H1 (cell line): ENCODE measurements at regions not wholly inside any gene's neighbourhood (a gene's known extent, or its start where the extent isn't known, plus 50 kb on each side); places are given as distances from the start of the nearest gene placed in this dataset.

Experiments used
- CTCF ChIA-PET: fragments of 300-600 bp; sonication (Branson Sonifier 250); formaldehyde crosslinking; loops from one replicate; lab custom pipeline; 2021; ENCODE audit not compliant: partially characterized antibody; lab: Charles Lee
- POLR2A ChIA-PET: fragments of 300-600 bp; sonication (Branson Sonifier 250); formaldehyde crosslinking; loops from one replicate; lab custom pipeline; 2021; ENCODE audit warnings: inconsistent platforms; ENCODE audit not compliant: partially characterized antibody; lab: Charles Lee
- DNase-seq, 2 experiments: peaks; one replicate each; pipeline versions ENCODE4 v3.0.0 to v3.0.0-alpha.2; 2010 to 2022; ENCODE audit warnings: low spot score in 2 of 2, low read depth in 1 of 2, mixed read lengths in 1 of 2
- FAIRE-seq: peaks from 2 replicates; lab custom pipeline; 2011; peaks lifted over from hg19 to GRCh38; lab: Jason Lieb, UNC
- H2AFZ ChIP-seq: 2 replicates; pipeline ENCODE4 v1.8.1; 2012; ENCODE audit warnings: low read length, inconsistent platforms
- H2AK5ac ChIP-seq: 2 replicates; pipeline ENCODE4 v1.6.1; 2013; ENCODE audit warnings: low read depth, low read length
- H2BK120ac ChIP-seq: replicated peaks from 2 replicates; pipeline ENCODE3; 2013; ENCODE audit warnings: low read depth, low read length, inconsistent platforms
- H2BK12ac ChIP-seq: 2 replicates; pipeline ENCODE4 v1.6.1; 2013; ENCODE audit warnings: low read depth, low read length
- H2BK15ac ChIP-seq: 2 replicates; pipeline ENCODE4 v1.6.1; 2013; ENCODE audit warnings: low read length
- H2BK20ac ChIP-seq: 2 replicates; pipeline ENCODE4 v1.6.1; 2013; ENCODE audit warnings: low read length
- H2BK5ac ChIP-seq: 2 replicates; pipeline ENCODE4 v1.6.1; 2013; ENCODE audit warnings: low read depth, low read length
- H3K14ac ChIP-seq: 2 replicates; pipeline ENCODE4 v1.6.1; 2013; ENCODE audit warnings: inconsistent platforms; ENCODE audit not compliant: insufficient read length
- H3K18ac ChIP-seq: 2 replicates; pipeline ENCODE4 v1.6.1; 2013; ENCODE audit warnings: low read length; ENCODE audit errors: extremely low read depth
- H3K23ac ChIP-seq: 2 replicates; pipeline ENCODE4 v1.6.1; 2013; ENCODE audit warnings: inconsistent platforms; ENCODE audit not compliant: insufficient read length
- H3K23me2 ChIP-seq: 2 replicates; pipeline ENCODE4 v1.6.1; 2013; ENCODE audit warnings: low read depth, low read length
- H3K27ac ChIP-seq: 2 replicates; pipeline ENCODE4 v1.6.1; 2011; ENCODE audit warnings: low read depth, low read length, inconsistent platforms
- H3K27me3 ChIP-seq, 4 experiments: replicated peaks in 1 of 4; 1 replicate in 1 of 4; 2 replicates in 3 of 4; pipeline versions ENCODE4 v1.6.1 to v1.8.1; 2011 to 2013; ENCODE audit warnings: low read length in 3 of 4, mild to moderate bottlenecking in 3 of 4, inconsistent platforms in 2 of 4, mixed read lengths in 2 of 4, moderate library complexity in 1 of 4; ENCODE audit not compliant: control insufficient read depth in 3 of 4, insufficient read depth in 3 of 4; ENCODE audit errors: extremely low read depth in 1 of 4
- H3K36me3 ChIP-seq, 4 experiments: 2 replicates each; pipeline versions ENCODE4 v1.6.1 to v1.8.1; 2011 to 2013; ENCODE audit warnings: mild to moderate bottlenecking in 4 of 4, low read length in 3 of 4, moderate library complexity in 2 of 4, control low read depth in 1 of 4, inconsistent platforms in 1 of 4; ENCODE audit not compliant: insufficient read depth in 4 of 4, control insufficient read depth in 2 of 4
- H3K4ac ChIP-seq: replicated peaks from 2 replicates; pipeline ENCODE3; 2013; ENCODE audit warnings: low read length, low read depth, mixed read lengths, inconsistent platforms; ENCODE audit not compliant: insufficient read length
- H3K4me1 ChIP-seq, 4 experiments: replicated peaks in 1 of 4; 1 replicate in 1 of 4; 2 replicates in 3 of 4; pipeline versions ENCODE4 v1.6.1 to v1.8.1; 2011 to 2013; ENCODE audit warnings: low read length in 3 of 4, inconsistent platforms in 2 of 4, mixed read lengths in 1 of 4; ENCODE audit not compliant: insufficient read depth in 4 of 4, control insufficient read depth in 3 of 4
- H3K4me2 ChIP-seq, 2 experiments: 2 replicates each; pipeline versions ENCODE4 v1.6.1 to v1.8.1; 2011 to 2013; ENCODE audit warnings: low read depth in 2 of 2, low read length in 2 of 2, control low read depth in 1 of 2, inconsistent platforms in 1 of 2, mild to moderate bottlenecking in 1 of 2; ENCODE audit not compliant: insufficient read depth in 1 of 2
- H3K4me3 ChIP-seq, 4 experiments: fragments of 200-600, 300-600 bp in 1 of 4; sonication (generic), shearing (Covaris generic), sonication (Bioruptor Twin) in 1 of 4; 2 replicates each; pipeline versions ENCODE4 v1.5.1 to v1.8.1; 2011 to 2016; ENCODE audit warnings: low read length in 4 of 4, low read depth in 3 of 4, control low read depth in 2 of 4, inconsistent platforms in 2 of 4, mild to moderate bottlenecking in 2 of 4, mixed read lengths in 1 of 4, moderate library complexity in 1 of 4; ENCODE audit not compliant: insufficient read depth in 2 of 4; ENCODE audit errors: extremely low read depth in 1 of 4
- H3K56ac ChIP-seq: replicated peaks from 2 replicates; pipeline ENCODE3; 2013; ENCODE audit warnings: low read depth, mild to moderate bottlenecking, mixed read lengths, low read length, inconsistent platforms; ENCODE audit not compliant: insufficient read length
- H3K79me1 ChIP-seq: 2 replicates; pipeline ENCODE4 v1.6.1; 2013; ENCODE audit warnings: low read depth, low read length, control low read depth
- H3K79me2 ChIP-seq, 2 experiments: 2 replicates each; pipeline versions ENCODE4 v1.6.1 to v1.8.1; 2012 to 2013; ENCODE audit warnings: low read length in 2 of 2, mild to moderate bottlenecking in 2 of 2, inconsistent platforms in 1 of 2; ENCODE audit not compliant: insufficient read depth in 2 of 2, control insufficient read depth in 1 of 2
- H3K9ac ChIP-seq, 4 experiments: replicated peaks in 1 of 4; 1 replicate in 1 of 4; 2 replicates in 3 of 4; pipeline versions ENCODE4 v1.6.1 to v1.8.1; 2011 to 2013; ENCODE audit warnings: low read depth in 3 of 4, low read length in 3 of 4, control low read depth in 2 of 4, mild to moderate bottlenecking in 2 of 4, moderate library complexity in 2 of 4, inconsistent platforms in 1 of 4; ENCODE audit errors: extremely low read depth in 1 of 4
- H3K9me3 ChIP-seq, 2 experiments: 2 replicates each; pipeline versions ENCODE4 v1.6.1 to v1.8.1; 2012 to 2013; ENCODE audit warnings: mild to moderate bottlenecking in 2 of 2, moderate library complexity in 2 of 2, control low read depth in 1 of 2, inconsistent platforms in 1 of 2, low read depth in 1 of 2, low read length in 1 of 2, mixed read lengths in 1 of 2; ENCODE audit not compliant: insufficient read depth in 2 of 2
- H4K20me1 ChIP-seq, 2 experiments: replicated peaks in 1 of 2; 2 replicates each; pipeline versions ENCODE3 to v1.8.1; 2011 to 2013; ENCODE audit warnings: inconsistent platforms in 2 of 2, low read length in 2 of 2, mild to moderate bottlenecking in 1 of 2; ENCODE audit not compliant: insufficient read depth in 2 of 2, control insufficient read depth in 1 of 2
- H4K5ac ChIP-seq: 2 replicates; pipeline ENCODE4 v1.6.1; 2013; ENCODE audit warnings: low read length, low read depth, mixed read lengths, inconsistent platforms; ENCODE audit not compliant: insufficient read length
- H4K8ac ChIP-seq: 2 replicates; pipeline ENCODE4 v1.8.0; 2013; ENCODE audit warnings: mild to moderate bottlenecking, moderate library complexity, low read length, inconsistent platforms; ENCODE audit not compliant: insufficient read depth; ENCODE audit errors: extremely low read depth
- H4K91ac ChIP-seq: replicated peaks from 2 replicates; pipeline ENCODE3; 2013; ENCODE audit warnings: low read length, mixed read lengths, inconsistent platforms; ENCODE audit not compliant: insufficient read length
- BRCA1 ChIP-seq: IDR thresholded peaks from 2 replicates; pipeline ENCODE4 v1.6.1; 2012; ENCODE audit warnings: low read depth, low read length, improper control_type of control experiment
- CHD1 ChIP-seq: IDR thresholded peaks from 2 replicates; pipeline ENCODE4 v1.6.1; 2012; ENCODE audit warnings: low read depth, low read length, improper control_type of control experiment
- EP300 ChIP-seq, 2 experiments: IDR thresholded peaks; 1 replicate in 1 of 2; 2 replicates in 1 of 2; pipeline ENCODE4 v1.6.1; 2011 to 2012; ENCODE audit warnings: low read depth in 2 of 2, low read length in 2 of 2, mild to moderate bottlenecking in 2 of 2, borderline replicate concordance in 1 of 2, inconsistent platforms in 1 of 2, moderate library complexity in 1 of 2
- KDM1A ChIP-seq: fragments of 200-600, 300-600 bp; sonication (generic); IDR thresholded peaks from 2 replicates; pipeline ENCODE4 v1.7.1; 2016; ENCODE audit warnings: mild to moderate bottlenecking, low read length, borderline replicate concordance
- MAX ChIP-seq: IDR thresholded peaks from 2 replicates; pipeline ENCODE4 v1.6.1; 2012; ENCODE audit warnings: inconsistent platforms
- NANOG ChIP-seq: IDR thresholded peaks from 2 replicates; pipeline ENCODE4 v1.6.1; 2011; ENCODE audit warnings: low read length, low read depth, mild to moderate bottlenecking, inconsistent platforms; ENCODE audit not compliant: insufficient read depth, poor library complexity, severe bottlenecking
- NRF1 ChIP-seq: IDR thresholded peaks from 2 replicates; pipeline ENCODE4 v1.6.1; 2011; ENCODE audit warnings: mild to moderate bottlenecking, low read depth, low read length, improper control_type of control experiment
- POU5F1 ChIP-seq: IDR thresholded peaks from 2 replicates; pipeline ENCODE4 v1.6.1; 2011; ENCODE audit warnings: low read depth, mild to moderate bottlenecking, low read length, moderate library complexity
- RAD21 ChIP-seq, 2 experiments: IDR thresholded peaks in 1 of 2; conservative IDR thresholded peaks in 1 of 2; 2 replicates each; pipeline ENCODE4 v1.6.1; 2011; ENCODE audit warnings: low read depth in 2 of 2, low read length in 2 of 2, improper control_type of control experiment in 1 of 2, inconsistent platforms in 1 of 2, mild to moderate bottlenecking in 1 of 2, moderate library complexity in 1 of 2
- TAF7 ChIP-seq: optimal IDR thresholded peaks from 2 replicates; pipeline ENCODE3; 2011; ENCODE audit warnings: low read depth, mild to moderate bottlenecking, inconsistent platforms, low read length, moderate library complexity, borderline replicate concordance
- YY1 ChIP-seq: IDR thresholded peaks from 2 replicates; pipeline ENCODE4 v1.6.1; 2011; ENCODE audit warnings: low read depth, mild to moderate bottlenecking, low read length
- WGBS, 2 experiments: shearing (Covaris generic) in 1 of 2; methylation state at CpG; one replicate each; pipeline versions ENCODE4 v1.1.6 to v1.1.7; 2013 to 2015; ENCODE audit warnings: low lambda C conversion rate in 2 of 2, mixed read lengths in 2 of 2, inconsistent platforms in 1 of 2, low coverage in 1 of 2, missing lambda C conversion rate in 1 of 2; ENCODE audit not compliant: insufficient replicate concordance in 2 of 2, insufficient coverage in 1 of 2, insufficient read length in 1 of 2; ENCODE audit errors: extremely low coverage in 1 of 2, missing lambda C conversion rate in 1 of 2; 5-methylcytosine and 5-hydroxymethylcytosine counted together

- peak overlapping the region; percentile 89 for H3K27ac ChIP-seq
- H3K56ac ChIP-seq, result peak overlapping the region; percentile 65
- DNase-seq, result no peak
- no peaks in the 10 kb centered on the region for H3K79me1 ChIP-seq
- no peaks in the 10 kb centered on the region for H3K27me3 ChIP-seq
- no peak overlapping the region for H2AK5ac ChIP-seq
- peak overlapping the region in 1 of 4 experiments; percentile 1; a peak in 2 of 8 replicates for H3K4me3 ChIP-seq
- 15% methylated on average over 3 of the region's 3 CpGs; no CpG with 5 or more reads in 1 of the 2 experiments for WGBS, 2 experiments
- POLR2A ChIA-PET, result interaction anchor here (0.8 to 5.5 kb wide), 9 partner anchors 10 to 168 kb away, joined by 3 to 30 read pairs (median 3); no protein-coding TSS in a partner anchor
- H3K9me3 ChIP-seq, result 0 out of 4 replicates have a peak, but pooled peaks cover 0 to under 1% of the 10 kb centered on the region in 2 experiments
- H2BK120ac ChIP-seq, result peak overlapping the region; percentile 100
- CTCF ChIA-PET, result interaction anchor here (0.8 to 1.2 kb wide), 2 partner anchors 593 to 659 kb away, joined by 3 read pairs; no protein-coding TSS in a partner anchor
- H4K91ac ChIP-seq, result peak overlapping the region; percentile 99
- peak overlapping the region; percentile 98 for H4K5ac ChIP-seq
- H3K4me1 ChIP-seq, result peaks cover 3 to 23% (median 8%) of the 10 kb centered on the region in 4 experiments; a peak in 5 of 7 replicates
- no peaks in the 10 kb centered on the region for H3K23me2 ChIP-seq
- H4K8ac ChIP-seq, result no peak overlapping the region
- H3K9ac ChIP-seq, result peak overlapping the region in 1 of 4 experiments; percentile 27; a peak in 2 of 7 replicates
- H2AFZ ChIP-seq, result no peak overlapping the region
- H3K79me2 ChIP-seq, result no peaks in the 10 kb centered on the region
- no peak overlapping the region for H3K23ac ChIP-seq
- peak overlapping the region; percentile 84 for H3K18ac ChIP-seq
- no peak overlapping the region for H2BK15ac ChIP-seq
- H3K36me3 ChIP-seq, result no peaks in the 10 kb centered on the region; a peak in 1 of 8 replicates
- peak overlapping the region; percentile 89; the same call in 1 of the 2 replicates for H2BK12ac ChIP-seq
- H2BK20ac ChIP-seq, result peak overlapping the region; percentile 97
- peak overlapping the region; percentile 95 for H3K4ac ChIP-seq
- FAIRE-seq, result peak; percentile 42
- peak overlapping the region; percentile 98 for H2BK5ac ChIP-seq
- H3K4me2 ChIP-seq, result peak overlapping the region; percentile 3 to 32; a peak in 2 of 4 replicates
- no peak overlapping the region for H3K14ac ChIP-seq
- H4K20me1 ChIP-seq, result no peaks in the 10 kb centered on the region
- TF ChIP-seq CHD1 (no peak), BRCA1 (no peak), POU5F1 (peak; percentile 39; the same call in 1 of the 2 replicates), EP300 (IDR thresholded peaks at IDR 0.05; ENCODE audit: borderline replicate concordance in 1 of 2, low read depth in 2 of 2, low read length in 2 of 2) (no peak), MAX (no peak), NANOG (peak; percentile 64), TAF7 (no peak), KDM1A (no peak), YY1 (no peak), RAD21 (IDR thresholded peaks at IDR 0.05 in 1 of 2, conservative IDR thresholded peaks at IDR 0.05 in 1 of 2; ENCODE audit: low read depth in 2 of 2, low read length in 2 of 2) (no peak), NRF1 (no peak)
Measured at GRCh38 chr10:53476650-53477312, 704.2 kb upstream of the MBL2 start.
